ENCODE measurements at regions not wholly inside any gene's neighbourhood (a gene's known extent, or its start where the extent isn't known, plus 50 kb on each side); places are given as distances from the start of the nearest gene placed in this dataset.

DNA sequence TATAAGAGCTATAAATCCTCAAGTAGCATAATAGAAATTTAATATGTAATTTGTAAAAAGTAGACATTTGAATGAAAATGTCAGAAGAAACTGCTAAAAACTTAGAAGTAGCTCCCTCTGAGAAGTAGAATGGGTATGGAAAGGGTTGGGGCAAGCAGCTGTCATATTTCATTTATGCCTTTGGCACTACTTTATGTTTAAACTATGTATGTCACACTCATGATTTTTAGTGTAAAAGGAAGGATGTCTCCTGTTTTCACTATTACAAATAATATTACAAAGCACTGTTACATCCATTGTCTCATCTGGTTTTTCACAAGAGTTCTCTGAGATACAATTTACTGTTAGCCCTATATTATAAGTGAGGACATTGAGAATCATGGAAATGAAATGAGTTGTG, 96.3 kb upstream of the ZNF462 start:
- no peak overlapping the region for H3K27ac ChIP-seq (ENCODE audit: low read depth in 1 of 2, low read length in 2 of 2)
- no peaks in the 10 kb centered on the region for H3K36me3 ChIP-seq (ENCODE audit: control insufficient read depth in 4 of 4, insufficient read depth in 3 of 4, low read depth in 1 of 4, low read length in 3 of 4)
- H3K27me3 ChIP-seq (ENCODE audit: control insufficient read depth in 4 of 4, insufficient read depth in 4 of 4, low read length in 3 of 4): no peaks in the 10 kb centered on the region
- no peak for TF ChIP-seq SP1 (IDR thresholded peaks at IDR 0.05)
- TF ChIP-seq, protein P1, sequence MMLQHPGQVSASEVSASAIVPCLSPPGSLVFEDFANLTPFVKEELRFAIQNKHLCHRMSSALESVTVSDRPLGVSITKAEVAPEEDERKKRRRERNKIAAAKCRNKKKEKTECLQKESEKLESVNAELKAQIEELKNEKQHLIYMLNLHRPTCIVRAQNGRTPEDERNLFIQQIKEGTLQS (IDR thresholded peaks at IDR 0.05): no peak
- TF ChIP-seq, protein P2, sequence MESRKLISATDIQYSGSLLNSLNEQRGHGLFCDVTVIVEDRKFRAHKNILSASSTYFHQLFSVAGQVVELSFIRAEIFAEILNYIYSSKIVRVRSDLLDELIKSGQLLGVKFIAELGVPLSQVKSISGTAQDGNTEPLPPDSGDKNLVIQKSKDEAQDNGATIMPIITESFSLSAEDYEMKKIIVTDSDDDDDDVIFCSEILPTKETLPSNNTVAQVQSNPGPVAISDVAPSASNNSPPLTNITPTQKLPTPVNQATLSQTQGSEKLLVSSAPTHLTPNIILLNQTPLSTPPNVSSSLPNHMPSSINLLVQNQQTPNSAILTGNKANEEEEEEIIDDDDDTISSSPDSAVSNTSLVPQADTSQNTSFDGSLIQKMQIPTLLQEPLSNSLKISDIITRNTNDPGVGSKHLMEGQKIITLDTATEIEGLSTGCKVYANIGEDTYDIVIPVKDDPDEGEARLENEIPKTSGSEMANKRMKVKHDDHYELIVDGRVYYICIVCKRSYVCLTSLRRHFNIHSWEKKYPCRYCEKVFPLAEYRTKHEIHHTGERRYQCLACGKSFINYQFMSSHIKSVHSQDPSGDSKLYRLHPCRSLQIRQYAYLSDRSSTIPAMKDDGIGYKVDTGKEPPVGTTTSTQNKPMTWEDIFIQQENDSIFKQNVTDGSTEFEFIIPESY (IDR thresholded peaks at IDR 0.05): no peak
- TF ChIP-seq YY1 (IDR thresholded peaks at IDR 0.05): no peak
- no peak for TF ChIP-seq TAF1 (conservative IDR thresholded peaks at IDR 0.05)
- TF ChIP-seq, protein P3, sequence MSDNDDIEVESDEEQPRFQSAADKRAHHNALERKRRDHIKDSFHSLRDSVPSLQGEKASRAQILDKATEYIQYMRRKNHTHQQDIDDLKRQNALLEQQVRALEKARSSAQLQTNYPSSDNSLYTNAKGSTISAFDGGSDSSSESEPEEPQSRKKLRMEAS (IDR thresholded peaks at IDR 0.05): no peak
- no peak for TF ChIP-seq EGR1 (IDR thresholded peaks at IDR 0.05; ENCODE audit: low read depth in 2 of 2)
- TF ChIP-seq, protein P4, sequence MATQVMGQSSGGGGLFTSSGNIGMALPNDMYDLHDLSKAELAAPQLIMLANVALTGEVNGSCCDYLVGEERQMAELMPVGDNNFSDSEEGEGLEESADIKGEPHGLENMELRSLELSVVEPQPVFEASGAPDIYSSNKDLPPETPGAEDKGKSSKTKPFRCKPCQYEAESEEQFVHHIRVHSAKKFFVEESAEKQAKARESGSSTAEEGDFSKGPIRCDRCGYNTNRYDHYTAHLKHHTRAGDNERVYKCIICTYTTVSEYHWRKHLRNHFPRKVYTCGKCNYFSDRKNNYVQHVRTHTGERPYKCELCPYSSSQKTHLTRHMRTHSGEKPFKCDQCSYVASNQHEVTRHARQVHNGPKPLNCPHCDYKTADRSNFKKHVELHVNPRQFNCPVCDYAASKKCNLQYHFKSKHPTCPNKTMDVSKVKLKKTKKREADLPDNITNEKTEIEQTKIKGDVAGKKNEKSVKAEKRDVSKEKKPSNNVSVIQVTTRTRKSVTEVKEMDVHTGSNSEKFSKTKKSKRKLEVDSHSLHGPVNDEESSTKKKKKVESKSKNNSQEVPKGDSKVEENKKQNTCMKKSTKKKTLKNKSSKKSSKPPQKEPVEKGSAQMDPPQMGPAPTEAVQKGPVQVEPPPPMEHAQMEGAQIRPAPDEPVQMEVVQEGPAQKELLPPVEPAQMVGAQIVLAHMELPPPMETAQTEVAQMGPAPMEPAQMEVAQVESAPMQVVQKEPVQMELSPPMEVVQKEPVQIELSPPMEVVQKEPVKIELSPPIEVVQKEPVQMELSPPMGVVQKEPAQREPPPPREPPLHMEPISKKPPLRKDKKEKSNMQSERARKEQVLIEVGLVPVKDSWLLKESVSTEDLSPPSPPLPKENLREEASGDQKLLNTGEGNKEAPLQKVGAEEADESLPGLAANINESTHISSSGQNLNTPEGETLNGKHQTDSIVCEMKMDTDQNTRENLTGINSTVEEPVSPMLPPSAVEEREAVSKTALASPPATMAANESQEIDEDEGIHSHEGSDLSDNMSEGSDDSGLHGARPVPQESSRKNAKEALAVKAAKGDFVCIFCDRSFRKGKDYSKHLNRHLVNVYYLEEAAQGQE (IDR thresholded peaks at IDR 0.05): no peak
- no peak for TF ChIP-seq HNF4G (IDR thresholded peaks at IDR 0.05)
- no peak for TF ChIP-seq GABPA (IDR thresholded peaks at IDR 0.05 in 1 of 2, conservative IDR thresholded peaks at IDR 0.05 in 1 of 2)
- H3K9me3 ChIP-seq (ENCODE audit: control insufficient read depth in 4 of 4, low read length in 3 of 4): no peaks in the 10 kb centered on the region
- no peak for DNase-seq (ENCODE audit: low spot score)
- peaks cover 0 to 2% (median 0%) of the 10 kb centered on the region in 4 donors for H3K4me1 ChIP-seq (ENCODE audit: control insufficient read depth in 4 of 4, insufficient read depth in 4 of 4, low read length in 3 of 4)
- H3K4me3 ChIP-seq (ENCODE audit: low read depth in 1 of 3, low read length in 3 of 3): no peak overlapping the region
- H3K9ac ChIP-seq (ENCODE audit: low read depth in 1 of 2, low read length in 2 of 2): no peak overlapping the region

DNA sequence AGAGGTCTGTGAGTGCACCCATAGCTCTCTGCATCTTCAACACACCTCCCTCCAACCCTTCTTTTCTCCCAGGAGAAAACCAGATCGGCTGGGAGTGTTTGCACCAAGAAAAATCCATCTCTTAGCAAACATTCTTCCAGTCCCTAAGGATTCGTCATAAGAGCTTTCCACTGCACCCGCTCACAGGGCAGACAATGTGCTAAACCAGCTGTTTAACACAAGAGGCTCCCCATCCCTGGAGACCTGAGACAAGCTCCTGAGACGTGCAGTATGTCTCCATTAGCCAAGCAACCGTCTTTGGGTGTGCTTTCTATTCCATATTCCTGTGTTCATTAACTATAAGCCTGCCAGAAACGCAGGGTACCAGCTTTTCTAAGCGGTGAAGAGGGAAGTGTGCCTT, 93.6 kb upstream of the ZNF462 start:
- H3K4me3 ChIP-seq (ENCODE audit: low read depth in 1 of 3, low read length in 3 of 3): no peak overlapping the region
- H3K9me3 ChIP-seq (ENCODE audit: control insufficient read depth in 4 of 4, low read length in 3 of 4): no peaks in the 10 kb centered on the region
- H3K27ac ChIP-seq (ENCODE audit: low read depth in 1 of 2, low read length in 2 of 2): no peak overlapping the region
- no peak overlapping the region for H3K9ac ChIP-seq (ENCODE audit: low read depth in 1 of 2, low read length in 2 of 2)
- TF ChIP-seq YY1 (IDR thresholded peaks at IDR 0.05) (no peak), JUND (IDR thresholded peaks at IDR 0.05) (no peak), TAF1 (conservative IDR thresholded peaks at IDR 0.05) (no peak), GABPA (IDR thresholded peaks at IDR 0.05 in 1 of 2, conservative IDR thresholded peaks at IDR 0.05 in 1 of 2) (no peak), HNF4A (conservative IDR thresholded peaks at IDR 0.05) (no peak), RXRA (IDR thresholded peaks at IDR 0.05) (no peak), HNF4G (IDR thresholded peaks at IDR 0.05) (no peak), SP1 (IDR thresholded peaks at IDR 0.05) (no peak), FOXA2 (IDR thresholded peaks at IDR 0.05) (no peak), EGR1 (IDR thresholded peaks at IDR 0.05; ENCODE audit: low read depth in 2 of 2) (no peak), NR2F2 (IDR thresholded peaks at IDR 0.05) (no peak)
- TF ChIP-seq, protein P3 (IDR thresholded peaks at IDR 0.05): no peak
- TF ChIP-seq, protein P1 (IDR thresholded peaks at IDR 0.05): no peak
- TF ChIP-seq, protein P2 (IDR thresholded peaks at IDR 0.05): no peak
- TF ChIP-seq, protein P4 (IDR thresholded peaks at IDR 0.05): no peak
- H3K4me1 ChIP-seq (ENCODE audit: control insufficient read depth in 4 of 4, insufficient read depth in 4 of 4, low read length in 3 of 4): no peaks in the 10 kb centered on the region
- WGBS: 71% methylated on average over 7 of the region's 7 CpGs
- no peaks in the 10 kb centered on the region for H3K36me3 ChIP-seq (ENCODE audit: control insufficient read depth in 4 of 4, insufficient read depth in 3 of 4, low read depth in 1 of 4, low read length in 3 of 4)
- no peaks in the 10 kb centered on the region for H3K27me3 ChIP-seq (ENCODE audit: control insufficient read depth in 4 of 4, insufficient read depth in 4 of 4, low read length in 3 of 4)
- no peak for DNase-seq (ENCODE audit: low spot score)

Measured in liver (tissue), 7 donors.